ENCODE measurements at regions not wholly inside any gene's neighbourhood (a gene's known extent, or its start where the extent isn't known, plus 50 kb on each side); places are given as distances from the start of the nearest gene placed in this dataset.

- Histone ChIP-seq H3K27ac (replicated peaks) (no peak overlapping the region), H3K4me3 (replicated peaks; ENCODE audit: insufficient read depth, low read length) (no peak overlapping the region), H3K27me3 (ENCODE audit: insufficient read depth, poor library complexity, severe bottlenecking) (no peaks in the 10 kb centered on the region)
- TF ChIP-seq SPI1 (IDR thresholded peaks at IDR 0.05; ENCODE audit: borderline replicate concordance, low read depth) (no peak), GABPA (IDR thresholded peaks at IDR 0.05; ENCODE audit: low read depth) (no peak), REST (IDR thresholded peaks at IDR 0.05; ENCODE audit: insufficient replicate concordance, low read depth) (no peak), POLR2AphosphoS5 (IDR thresholded peaks at IDR 0.05; ENCODE audit: low read depth) (no peak)
- DNase-seq (ENCODE audit: low read depth in 1 of 2, low spot score in 1 of 2), result no peak
Measured at GRCh38 chr7:155884225-155885166, 72.2 kb upstream of the SHH start.

GRCh38 chr7:155883491-155884224 is 71.4 kb upstream of the SHH start:
- TF ChIP-seq SPI1 (IDR thresholded peaks at IDR 0.05; ENCODE audit: borderline replicate concordance, low read depth) (no peak), POLR2AphosphoS5 (IDR thresholded peaks at IDR 0.05; ENCODE audit: low read depth) (no peak), REST (IDR thresholded peaks at IDR 0.05; ENCODE audit: insufficient replicate concordance, low read depth) (no peak), CTCF (IDR thresholded peaks at IDR 0.05; ENCODE audit: insufficient read depth, low read length) (no peak), GABPA (IDR thresholded peaks at IDR 0.05; ENCODE audit: low read depth) (no peak)
- DNase-seq (ENCODE audit: low read depth in 1 of 2, low spot score in 1 of 2), result no peak
- Histone ChIP-seq H3K4me3 (replicated peaks; ENCODE audit: insufficient read depth, low read length) (no peak overlapping the region), H3K27me3 (ENCODE audit: insufficient read depth, poor library complexity, severe bottlenecking) (no peaks in the 10 kb centered on the region), H3K27ac (replicated peaks) (no peak overlapping the region)

GRCh38 chr7:155882596-155882995 is 70.3 kb upstream of the SHH start:
- no peak overlapping the region for H3K27ac ChIP-seq (replicated peaks)
- H3K27me3 ChIP-seq (ENCODE audit: insufficient read depth, poor library complexity, severe bottlenecking), result no peaks in the 10 kb centered on the region
- DNase-seq (ENCODE audit: low read depth in 1 of 2, low spot score in 1 of 2), result no peak
- no peak overlapping the region for H3K4me3 ChIP-seq (replicated peaks; ENCODE audit: insufficient read depth, low read length)
- no peak for TF ChIP-seq REST (IDR thresholded peaks at IDR 0.05; ENCODE audit: insufficient replicate concordance, low read depth)
- no peak for TF ChIP-seq CTCF (IDR thresholded peaks at IDR 0.05; ENCODE audit: insufficient read depth, low read length)
- no peak for TF ChIP-seq SPI1 (IDR thresholded peaks at IDR 0.05; ENCODE audit: borderline replicate concordance, low read depth)
- no peak for TF ChIP-seq POLR2AphosphoS5 (IDR thresholded peaks at IDR 0.05; ENCODE audit: low read depth)
- TF ChIP-seq GABPA (IDR thresholded peaks at IDR 0.05; ENCODE audit: low read depth), result no peak
